ENCODE measurements at regions not wholly inside any gene's neighbourhood (a gene's known extent, or its start where the extent isn't known, plus 50 kb on each side); places are given as distances from the start of the nearest gene placed in this dataset.

DNA sequence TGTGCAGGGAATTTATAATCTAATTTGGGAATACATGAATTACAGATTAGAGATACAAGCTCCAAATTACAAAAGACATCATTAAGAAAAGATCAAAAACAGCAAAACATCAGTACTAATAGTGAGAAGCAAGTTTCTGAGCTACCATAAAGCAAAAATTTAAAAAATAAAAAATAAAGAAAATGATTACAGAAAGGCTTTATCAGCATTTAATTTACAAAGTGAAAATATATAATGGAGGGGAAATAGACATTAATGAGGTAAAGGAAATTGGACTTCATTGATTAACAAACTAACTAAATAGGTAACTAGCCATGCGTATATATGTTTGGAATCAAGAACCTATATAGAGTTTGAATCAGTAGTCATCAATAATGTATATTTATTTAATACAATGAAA lies 712.9 kb upstream of the DDX18 start:
- no peak for TF ChIP-seq CTCF (IDR thresholded peaks at IDR 0.05; ENCODE audit: control insufficient read depth, insufficient read depth, low read depth, low read length, missing control alignments)
- DNase-seq (ENCODE audit: low read depth): no peak
- no peak overlapping the region for H3K4me3 ChIP-seq (ENCODE audit: control insufficient read depth, low read depth, low read length)

DNA sequence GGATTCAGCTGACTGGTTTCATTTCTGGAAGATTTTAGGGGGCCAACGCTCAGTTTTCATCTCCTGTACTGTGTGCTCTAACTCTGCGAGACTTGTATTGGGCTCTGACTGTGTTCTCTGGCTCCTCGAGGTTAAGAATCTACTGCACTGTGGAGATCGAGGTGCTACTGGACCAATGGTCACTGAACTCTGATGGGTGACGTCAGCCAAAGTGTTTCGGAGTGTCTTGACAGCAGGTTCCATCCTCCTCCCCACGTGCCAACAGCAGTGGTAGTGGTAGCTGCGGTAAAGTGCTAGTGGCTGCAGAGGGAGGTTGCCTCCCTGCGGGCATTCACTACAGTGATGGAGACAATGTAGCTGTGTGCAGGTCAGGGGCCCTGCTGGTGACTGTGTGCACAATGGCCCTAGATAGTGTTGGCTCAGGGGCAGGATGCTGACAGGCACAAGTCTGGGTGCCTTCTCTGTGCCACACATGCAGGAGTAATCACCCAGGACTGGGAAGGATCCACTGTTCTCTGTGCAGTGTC lies 705.7 kb upstream of the DDX18 start:
- H3K4me3 ChIP-seq (ENCODE audit: control insufficient read depth, low read depth, low read length): no peak overlapping the region
- no peak for DNase-seq (ENCODE audit: low read depth)
- no peak for TF ChIP-seq CTCF (IDR thresholded peaks at IDR 0.05; ENCODE audit: control insufficient read depth, insufficient read depth, low read depth, low read length, missing control alignments)

- DNase-seq (ENCODE audit: low read depth): no peak
- no peak for TF ChIP-seq CTCF (IDR thresholded peaks at IDR 0.05; ENCODE audit: control insufficient read depth, insufficient read depth, low read depth, low read length, missing control alignments)
- H3K4me3 ChIP-seq (ENCODE audit: control insufficient read depth, low read depth, low read length): no peak overlapping the region
These were observed 695.5 kb upstream of the DDX18 start for GRCh38 chr2:117118994-117119393.

- no peak for DNase-seq (ENCODE audit: low read depth)
- no peak for TF ChIP-seq CTCF (IDR thresholded peaks at IDR 0.05; ENCODE audit: control insufficient read depth, insufficient read depth, low read depth, low read length, missing control alignments)
- no peak overlapping the region for H3K4me3 ChIP-seq (ENCODE audit: control insufficient read depth, low read depth, low read length)
These were observed 691.1 kb upstream of the DDX18 start for GRCh38 chr2:117123362-117123761.

- no peak for TF ChIP-seq CTCF (IDR thresholded peaks at IDR 0.05; ENCODE audit: control insufficient read depth, insufficient read depth, low read depth, low read length, missing control alignments)
- DNase-seq (ENCODE audit: low read depth): no peak
These were observed 687.8 kb upstream of the DDX18 start for GRCh38 chr2:117126656-117127055.

GRCh38 chr2:117127680-117128079 lies 686.8 kb upstream of the DDX18 start:
- no peak overlapping the region for H3K4me3 ChIP-seq (ENCODE audit: control insufficient read depth, low read depth, low read length)
- TF ChIP-seq CTCF (IDR thresholded peaks at IDR 0.05; ENCODE audit: control insufficient read depth, insufficient read depth, low read depth, low read length, missing control alignments): no peak
- no peak for DNase-seq (ENCODE audit: low read depth)

More at GRCh38 chr2:117126656-117127055, 687.8 kb upstream of the DDX18 start:
- no peak overlapping the region for H3K4me3 ChIP-seq (ENCODE audit: control insufficient read depth, low read depth, low read length)

- DNase-seq (ENCODE audit: low read depth): no peak
- H3K4me3 ChIP-seq (ENCODE audit: control insufficient read depth, low read depth, low read length): no peak overlapping the region
- no peak for TF ChIP-seq CTCF (IDR thresholded peaks at IDR 0.05; ENCODE audit: control insufficient read depth, insufficient read depth, low read depth, low read length, missing control alignments)
These were observed 686.0 kb upstream of the DDX18 start for GRCh38 chr2:117128461-117128860.

All from AG09309 (cell line).